Right atrium auricular region (tissue), 2 donors: ENCODE measurements at regions not wholly inside any gene's neighbourhood (a gene's known extent, or its start where the extent isn't known, plus 50 kb on each side); places are given as distances from the start of the nearest gene placed in this dataset.

Source experiments
- DNase-seq: peaks from one replicate; pipeline ENCODE4 v3.0.0-alpha.2; 2019; ENCODE audit warnings: low spot score
- H3K27ac ChIP-seq, 2 donors: fragments of 200-600 bp; sonication (generic); 1 replicate in 1 of 2; 2 replicates in 1 of 2; pipeline ENCODE4 v1.5.1; 2016 to 2019
- H3K27me3 ChIP-seq, 2 donors: fragments of 200-600 bp; sonication (generic); one replicate each; pipeline versions ENCODE4 v1.5.1 to v1.6.0; 2017 to 2019
- H3K36me3 ChIP-seq: fragments of 200-600 bp; sonication (generic); one replicate; pipeline ENCODE4 v1.5.1; 2016
- H3K4me1 ChIP-seq, 2 donors: fragments of 200-600 bp; sonication (generic); one replicate each; pipeline versions ENCODE4 v1.5.1 to v1.6.0; 2017 to 2019
- H3K4me3 ChIP-seq, 2 donors: fragments of 200-600 bp; sonication (generic); 1 replicate in 1 of 2; 2 replicates in 1 of 2; pipeline ENCODE4 v1.5.1; 2017 to 2019; ENCODE audit warnings: mild to moderate bottlenecking in 1 of 2, moderate library complexity in 1 of 2
- H3K9me3 ChIP-seq, 2 donors: fragments of 200-600 bp; sonication (generic); one replicate each; pipeline ENCODE4 v1.5.1; 2019
- CTCF ChIP-seq, 2 donors: fragments of 200-600 bp; sonication (generic); IDR thresholded peaks; one replicate each; pipeline ENCODE4 v1.5.1; 2019; ENCODE audit warnings: antibody characterized with exemption in 2 of 2

DNA sequence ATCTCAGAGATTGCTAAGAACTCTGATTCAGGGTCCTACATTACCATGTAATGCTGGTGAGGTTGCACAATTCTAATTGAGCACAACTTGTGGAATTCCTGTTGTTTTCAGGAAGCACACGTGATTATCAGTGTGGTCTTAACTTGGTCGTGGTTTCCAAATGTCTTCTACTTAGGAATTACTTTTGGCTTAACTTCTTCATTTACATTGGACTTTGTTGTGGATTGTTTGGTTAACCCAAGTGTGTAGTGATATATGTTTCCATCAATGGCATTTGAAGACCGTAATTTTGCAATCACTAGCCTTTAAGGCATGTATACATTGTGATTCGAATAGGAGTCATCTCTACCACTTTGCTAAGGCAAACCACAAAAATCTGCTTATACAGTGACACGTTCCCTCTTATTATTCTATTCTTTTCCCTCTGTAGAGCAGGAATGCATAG lies 373.3 kb downstream of the IRS1 start:
- no peaks in the 10 kb centered on the region for H3K36me3 ChIP-seq
- no peak for DNase-seq
- TF ChIP-seq CTCF (IDR thresholded peaks at IDR 0.05), result no peak
- H3K27me3 ChIP-seq, result no peaks in the 10 kb centered on the region
- H3K9me3 ChIP-seq, result no peaks in the 10 kb centered on the region
- no peak overlapping the region for H3K27ac ChIP-seq
- H3K4me3 ChIP-seq, result no peak overlapping the region
- no peaks in the 10 kb centered on the region for H3K4me1 ChIP-seq

DNA sequence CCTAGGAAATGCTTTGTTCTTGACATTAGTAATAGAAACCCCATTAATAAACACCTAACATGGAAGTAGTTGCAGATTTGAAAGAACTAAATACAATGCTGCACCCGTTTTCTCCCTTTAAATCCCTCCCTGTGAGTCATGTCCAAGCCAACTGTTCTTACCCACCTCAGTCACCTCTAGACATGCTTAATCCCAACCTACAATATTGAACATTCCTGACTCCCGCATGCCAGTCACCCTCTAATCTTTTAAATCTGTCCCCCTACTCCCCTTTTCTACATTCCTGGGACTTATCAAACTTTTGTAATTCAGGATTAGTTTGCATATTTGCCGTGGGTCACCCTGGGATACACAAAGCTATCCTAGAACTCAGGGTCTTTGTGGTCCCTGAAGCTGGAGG lies 374.6 kb downstream of the IRS1 start:
- Histone ChIP-seq H3K4me1 (no peaks in the 10 kb centered on the region), H3K9me3 (no peaks in the 10 kb centered on the region), H3K27me3 (no peaks in the 10 kb centered on the region), H3K27ac (no peak overlapping the region), H3K36me3 (no peaks in the 10 kb centered on the region), H3K4me3 (no peak overlapping the region)
- DNase-seq, result no peak
- no peak for TF ChIP-seq CTCF (IDR thresholded peaks at IDR 0.05)

DNA sequence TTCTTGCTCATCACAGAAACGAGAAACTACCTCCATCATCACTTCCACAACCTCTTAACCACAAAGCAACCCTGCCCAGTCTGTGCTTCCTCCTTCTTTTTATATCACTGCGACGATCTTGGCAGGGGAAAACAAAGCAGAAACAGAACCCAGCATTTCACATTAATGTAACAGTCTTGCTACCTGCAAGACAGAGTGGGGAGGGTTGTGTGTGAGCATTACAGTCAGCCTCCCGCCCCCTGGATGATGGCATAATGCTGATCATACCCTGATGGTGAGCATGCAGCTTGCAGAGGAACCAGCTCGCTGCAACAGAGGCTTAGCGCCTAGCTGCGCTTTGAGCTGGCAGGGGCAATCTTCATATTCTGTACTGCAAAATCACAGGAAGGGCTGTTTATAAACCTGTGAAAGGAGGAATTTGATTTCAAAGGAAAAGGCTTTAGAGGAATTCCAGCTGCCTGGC lies 376.1 kb downstream of the IRS1 start:
- DNase-seq, result no peak

DNA sequence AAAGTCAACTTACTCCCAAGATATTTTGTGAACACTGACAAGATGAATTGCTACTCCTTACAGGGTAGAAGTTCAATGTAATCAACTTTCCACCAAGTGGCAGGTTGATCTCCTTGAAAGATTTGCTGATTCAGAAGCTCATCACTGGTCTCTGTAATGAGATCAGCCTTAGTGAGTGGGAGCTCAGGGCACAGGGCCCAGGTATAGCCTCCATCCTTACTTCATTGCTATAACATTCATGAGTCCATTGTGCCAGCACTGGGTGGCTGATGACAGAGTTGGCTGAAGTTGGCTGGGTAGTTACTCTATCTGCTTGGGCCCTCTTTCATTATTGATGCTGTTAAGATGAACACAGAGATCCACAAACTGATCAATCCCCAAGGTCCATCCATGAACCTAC lies 379.0 kb downstream of the IRS1 start:
- no peak for DNase-seq
- Histone ChIP-seq H3K4me3 (no peak overlapping the region), H3K4me1 (no peaks in the 10 kb centered on the region), H3K9me3 (no peaks in the 10 kb centered on the region), H3K27me3 (no peaks in the 10 kb centered on the region), H3K36me3 (no peaks in the 10 kb centered on the region), H3K27ac (no peak overlapping the region)
- no peak for TF ChIP-seq CTCF (IDR thresholded peaks at IDR 0.05)

More for the DNA sequence above, 376.1 kb downstream of the IRS1 start:
- Histone ChIP-seq H3K4me1 (no peaks in the 10 kb centered on the region), H3K36me3 (no peaks in the 10 kb centered on the region), H3K27me3 (no peaks in the 10 kb centered on the region), H3K27ac (no peak overlapping the region), H3K4me3 (no peak overlapping the region), H3K9me3 (no peaks in the 10 kb centered on the region)
- no peak for TF ChIP-seq CTCF (IDR thresholded peaks at IDR 0.05)

DNA sequence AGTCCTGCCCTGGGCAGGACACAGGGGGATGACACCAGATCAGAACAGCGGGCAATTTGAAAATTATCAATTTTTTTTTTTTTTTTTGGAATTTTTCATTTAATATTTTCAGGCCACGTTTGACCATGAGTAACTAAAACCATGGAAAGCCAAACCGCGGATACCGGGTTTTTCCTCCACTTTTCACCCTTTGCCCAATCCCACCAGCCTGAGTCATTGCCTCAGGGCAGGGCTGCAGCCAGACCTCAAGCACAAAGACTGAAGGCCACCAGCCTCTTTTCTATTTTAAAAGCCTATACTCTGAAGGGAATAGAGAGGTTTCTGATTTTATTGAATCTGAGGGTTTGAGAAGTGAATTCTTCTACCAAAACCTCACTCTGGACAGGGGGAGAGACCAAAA lies 381.1 kb downstream of the IRS1 start:
- Histone ChIP-seq H3K4me1 (no peaks in the 10 kb centered on the region), H3K9me3 (no peaks in the 10 kb centered on the region), H3K27me3 (no peaks in the 10 kb centered on the region), H3K27ac (no peak overlapping the region), H3K36me3 (no peaks in the 10 kb centered on the region), H3K4me3 (no peak overlapping the region)
- DNase-seq, result no peak
- no peak for TF ChIP-seq CTCF (IDR thresholded peaks at IDR 0.05)

GRCh38 chr2:226414335-226414734 lies 385.3 kb downstream of the IRS1 start:
- Histone ChIP-seq H3K27me3 (no peaks in the 10 kb centered on the region), H3K27ac (no peak overlapping the region), H3K4me3 (no peak overlapping the region), H3K36me3 (no peaks in the 10 kb centered on the region), H3K4me1 (peaks cover 0 to 4% of the 10 kb centered on the region in 2 donors), H3K9me3 (no peaks in the 10 kb centered on the region)
- DNase-seq, result no peak
- no peak for TF ChIP-seq CTCF (IDR thresholded peaks at IDR 0.05)
